ENCODE measurements at regions not wholly inside any gene's neighbourhood (a gene's known extent, or its start where the extent isn't known, plus 50 kb on each side); places are given as distances from the start of the nearest gene placed in this dataset.
"Not testable (repeated sequence)": the region's sequence is repeated elsewhere in the genome, so short reads cannot be mapped to it uniquely, and the experiment has no call there.

GRCh38 chr11:42422090-42422489 lies 889.7 kb upstream of the API5 start:
- TF ChIP-seq CTCF (conservative IDR thresholded peaks at IDR 0.05 in 1 of 2, IDR thresholded peaks at IDR 0.05 in 1 of 2; ENCODE audit: low read depth in 1 of 2, low read length in 2 of 2) (no peak), EZH2 (IDR thresholded peaks at IDR 0.05; ENCODE audit: low read length, missing control alignments) (no peak)
- Histone ChIP-seq H3K9me3 (ENCODE audit: control insufficient read depth, insufficient read depth, low read depth, low read length) (no peaks in the 10 kb centered on the region), H3K4me1 (ENCODE audit: control insufficient read depth, extremely low read depth, insufficient read depth, low read length) (no peaks in the 10 kb centered on the region), H3K27me3 (ENCODE audit: control insufficient read depth, insufficient read depth, low read length) (no peaks in the 10 kb centered on the region), H3K4me3 (replicated peaks in 1 of 4; ENCODE audit: control extremely low read depth in 1 of 4, insufficient read depth in 1 of 4, low read depth in 3 of 4, low read length in 4 of 4) (no peak overlapping the region), H3K27ac (ENCODE audit: insufficient read depth, low read length) (no peak overlapping the region), H3K4me2 (ENCODE audit: extremely low read depth, insufficient read depth, low read length) (no peak overlapping the region), H2AFZ (ENCODE audit: low read length) (no peak overlapping the region), H3K79me2 (ENCODE audit: control insufficient read depth, insufficient read depth, low read length) (no peaks in the 10 kb centered on the region), H4K20me1 (ENCODE audit: control insufficient read depth, extremely low read depth, insufficient read depth, low read length) (no peaks in the 10 kb centered on the region), H3K36me3 (ENCODE audit: control insufficient read depth, insufficient read depth, low read length) (no peaks in the 10 kb centered on the region), H3K9ac (ENCODE audit: insufficient read depth, low read length) (no peak overlapping the region)
- peak in 1 of 2 donors; percentile 68 for DNase-seq (ENCODE audit: low read depth in 2 of 2)

GRCh38 chr11:42434911-42435310 lies 876.9 kb upstream of the API5 start:
- not testable (repeated sequence) for H2AFZ ChIP-seq (ENCODE audit: low read length); H3K4me1 ChIP-seq (ENCODE audit: control insufficient read depth, extremely low read depth, insufficient read depth, low read length); H3K79me2 ChIP-seq (ENCODE audit: control insufficient read depth, insufficient read depth, low read length); H3K9ac ChIP-seq (ENCODE audit: insufficient read depth, low read length); H3K4me2 ChIP-seq (ENCODE audit: extremely low read depth, insufficient read depth, low read length); DNase-seq (ENCODE audit: low read depth in 2 of 2); H4K20me1 ChIP-seq (ENCODE audit: control insufficient read depth, extremely low read depth, insufficient read depth, low read length); H3K27ac ChIP-seq (ENCODE audit: insufficient read depth, low read length); H3K36me3 ChIP-seq (ENCODE audit: control insufficient read depth, insufficient read depth, low read length); H3K9me3 ChIP-seq (ENCODE audit: control insufficient read depth, insufficient read depth, low read depth, low read length); H3K27me3 ChIP-seq (ENCODE audit: control insufficient read depth, insufficient read depth, low read length); H3K4me3 ChIP-seq (replicated peaks in 1 of 4; ENCODE audit: control extremely low read depth in 1 of 4, insufficient read depth in 1 of 4, low read depth in 3 of 4, low read length in 4 of 4)

GRCh38 chr11:42444406-42444805 lies 867.4 kb upstream of the API5 start:
- H3K4me2 ChIP-seq (ENCODE audit: extremely low read depth, insufficient read depth, low read length): no peak overlapping the region
- DNase-seq (ENCODE audit: low read depth in 2 of 2): no peak
- no peaks in the 10 kb centered on the region for H4K20me1 ChIP-seq (ENCODE audit: control insufficient read depth, extremely low read depth, insufficient read depth, low read length)
- no peaks in the 10 kb centered on the region for H3K36me3 ChIP-seq (ENCODE audit: control insufficient read depth, insufficient read depth, low read length)
- no peak overlapping the region for H3K9ac ChIP-seq (ENCODE audit: insufficient read depth, low read length)
- H2AFZ ChIP-seq (ENCODE audit: low read length): no peak overlapping the region
- H3K4me1 ChIP-seq (ENCODE audit: control insufficient read depth, extremely low read depth, insufficient read depth, low read length): no peaks in the 10 kb centered on the region
- H3K27me3 ChIP-seq (ENCODE audit: control insufficient read depth, insufficient read depth, low read length): no peaks in the 10 kb centered on the region
- H3K4me3 ChIP-seq (replicated peaks in 1 of 4; ENCODE audit: control extremely low read depth in 1 of 4, insufficient read depth in 1 of 4, low read depth in 3 of 4, low read length in 4 of 4): no peak overlapping the region
- TF ChIP-seq CTCF (conservative IDR thresholded peaks at IDR 0.05 in 1 of 2, IDR thresholded peaks at IDR 0.05 in 1 of 2; ENCODE audit: low read depth in 1 of 2, low read length in 2 of 2): no peak
- no peak for TF ChIP-seq EZH2 (IDR thresholded peaks at IDR 0.05; ENCODE audit: low read length, missing control alignments)
- H3K27ac ChIP-seq (ENCODE audit: insufficient read depth, low read length): no peak overlapping the region
- no peaks in the 10 kb centered on the region for H3K79me2 ChIP-seq (ENCODE audit: control insufficient read depth, insufficient read depth, low read length)
- H3K9me3 ChIP-seq (ENCODE audit: control insufficient read depth, insufficient read depth, low read depth, low read length): no peaks in the 10 kb centered on the region
